ENCODE measurements at regions not wholly inside any gene's neighbourhood (a gene's known extent, or its start where the extent isn't known, plus 50 kb on each side); places are given as distances from the start of the nearest gene placed in this dataset.

- intact Hi-C loops (cut with micrococcal nuclease): no loop called here
- no peak for TF ChIP-seq CTCF (IDR thresholded peaks at IDR 0.05; ENCODE audit: unreplicated experiment)
- Mint-ChIP-seq H3K27me3 (ENCODE audit: insufficient read depth, unreplicated experiment) (no peaks in the 10 kb centered on the region), H3K36me3 (ENCODE audit: insufficient read depth, unreplicated experiment) (no peaks in the 10 kb centered on the region), H3K4me1 (ENCODE audit: insufficient read depth, unreplicated experiment) (no peaks in the 10 kb centered on the region), H3K9me3 (ENCODE audit: unreplicated experiment) (peaks cover 5% of the 10 kb centered on the region), H3K27ac (ENCODE audit: low read depth, unreplicated experiment) (peak overlapping the region; percentile 49), H3K4me3 (ENCODE audit: unreplicated experiment) (no peak overlapping the region)
- ChIA-PET POLR2A (interaction anchor here (0.8 kb wide), 1 partner anchor 18 kb away, joined by 3 read pairs; no protein-coding TSS in a partner anchor), CTCF (interaction anchor here (1.0 kb wide), 1 partner anchor 248 kb away, joined by 3 read pairs; no protein-coding TSS in a partner anchor)
- no peak for DNase-seq (ENCODE audit: unreplicated experiment)
- BruUV-seq (replicated peaks): no TSS peak
These were observed 160.1 kb downstream of the FAM124B start for GRCh38 chr2:224241812-224242211.

GRCh38 chr2:224241001-224241400, 160.9 kb downstream of the FAM124B start:
- no peak for TF ChIP-seq CTCF (IDR thresholded peaks at IDR 0.05; ENCODE audit: unreplicated experiment)
- Mint-ChIP-seq H3K27me3 (ENCODE audit: insufficient read depth, unreplicated experiment) (no peaks in the 10 kb centered on the region), H3K36me3 (ENCODE audit: insufficient read depth, unreplicated experiment) (no peaks in the 10 kb centered on the region), H3K9me3 (ENCODE audit: unreplicated experiment) (peaks cover 7% of the 10 kb centered on the region), H3K4me3 (ENCODE audit: unreplicated experiment) (no peak overlapping the region), H3K4me1 (ENCODE audit: insufficient read depth, unreplicated experiment) (no peaks in the 10 kb centered on the region), H3K27ac (ENCODE audit: low read depth, unreplicated experiment) (no peak overlapping the region)
- CTCF ChIA-PET: interaction anchor here (1.0 kb wide), 1 partner anchor 248 kb away, joined by 3 read pairs; no protein-coding TSS in a partner anchor
- intact Hi-C loops (cut with micrococcal nuclease): no loop called here
- POLR2A ChIA-PET: no interaction called here
- BruUV-seq (replicated peaks): no TSS peak
- DNase-seq (ENCODE audit: unreplicated experiment): no peak

GRCh38 chr2:224223851-224224555, 177.9 kb downstream of the FAM124B start:
- Mint-ChIP-seq H3K4me3 (ENCODE audit: unreplicated experiment) (no peak overlapping the region), H3K27me3 (ENCODE audit: insufficient read depth, unreplicated experiment) (no peaks in the 10 kb centered on the region), H3K4me1 (ENCODE audit: insufficient read depth, unreplicated experiment) (peaks cover 39% of the 10 kb centered on the region), H3K9me3 (ENCODE audit: unreplicated experiment) (no peaks in the 10 kb centered on the region), H3K27ac (ENCODE audit: low read depth, unreplicated experiment) (no peak overlapping the region), H3K36me3 (ENCODE audit: insufficient read depth, unreplicated experiment) (no peaks in the 10 kb centered on the region)
- no TSS peak for BruUV-seq (replicated peaks)
- no peak for DNase-seq (ENCODE audit: unreplicated experiment)
- POLR2A ChIA-PET: interaction anchor here (0.7 kb wide), 2 partner anchors 18 to 326 kb away, joined by 3 read pairs; no protein-coding TSS in a partner anchor
- no peak for TF ChIP-seq CTCF (IDR thresholded peaks at IDR 0.05; ENCODE audit: unreplicated experiment)
- CTCF ChIA-PET: interaction anchor here (0.6 to 1.3 kb wide), 2 partner anchors 230 to 281 kb away, joined by 3 to 6 read pairs; no protein-coding TSS in a partner anchor
- intact Hi-C loops (cut with micrococcal nuclease): loop anchor here (5.0 kb wide), 2 partner anchors 58 to 82 kb away; no protein-coding TSS in a partner anchor

- POLR2A ChIA-PET: interaction anchor here (0.8 kb wide), 1 partner anchor 10 kb away, joined by 3 read pairs; no protein-coding TSS in a partner anchor
- no peak overlapping the region for H3K4me3 Mint-ChIP-seq (ENCODE audit: unreplicated experiment)
- intact Hi-C loops (cut with micrococcal nuclease): loop anchor here (5.0 kb wide), 2 partner anchors 59 to 81 kb away; no protein-coding TSS in a partner anchor
- H3K27ac Mint-ChIP-seq (ENCODE audit: low read depth, unreplicated experiment): peak overlapping the region; percentile 99
- no peaks in the 10 kb centered on the region for H3K27me3 Mint-ChIP-seq (ENCODE audit: insufficient read depth, unreplicated experiment)
- no TSS peak for BruUV-seq (replicated peaks)
- peaks cover 29% of the 10 kb centered on the region for H3K4me1 Mint-ChIP-seq (ENCODE audit: insufficient read depth, unreplicated experiment)
- no peak for DNase-seq (ENCODE audit: unreplicated experiment)
- peaks cover 6% of the 10 kb centered on the region for H3K9me3 Mint-ChIP-seq (ENCODE audit: unreplicated experiment)
- no peak for TF ChIP-seq CTCF (IDR thresholded peaks at IDR 0.05; ENCODE audit: unreplicated experiment)
- CTCF ChIA-PET: interaction anchor here (0.7 to 1.3 kb wide), 3 partner anchors 60 to 567 kb away, joined by 3 to 5 read pairs (median 4); no protein-coding TSS in a partner anchor
- peaks cover 4% of the 10 kb centered on the region for H3K36me3 Mint-ChIP-seq (ENCODE audit: insufficient read depth, unreplicated experiment)
These were observed 178.9 kb downstream of the FAM124B start for GRCh38 chr2:224222974-224223373.
